ENCODE measurements at regions not wholly inside any gene's neighbourhood (a gene's known extent, or its start where the extent isn't known, plus 50 kb on each side); places are given as distances from the start of the nearest gene placed in this dataset.
"Not testable (repeated sequence)": the region's sequence is repeated elsewhere in the genome, so short reads cannot be mapped to it uniquely, and the experiment has no call there.

DNA sequence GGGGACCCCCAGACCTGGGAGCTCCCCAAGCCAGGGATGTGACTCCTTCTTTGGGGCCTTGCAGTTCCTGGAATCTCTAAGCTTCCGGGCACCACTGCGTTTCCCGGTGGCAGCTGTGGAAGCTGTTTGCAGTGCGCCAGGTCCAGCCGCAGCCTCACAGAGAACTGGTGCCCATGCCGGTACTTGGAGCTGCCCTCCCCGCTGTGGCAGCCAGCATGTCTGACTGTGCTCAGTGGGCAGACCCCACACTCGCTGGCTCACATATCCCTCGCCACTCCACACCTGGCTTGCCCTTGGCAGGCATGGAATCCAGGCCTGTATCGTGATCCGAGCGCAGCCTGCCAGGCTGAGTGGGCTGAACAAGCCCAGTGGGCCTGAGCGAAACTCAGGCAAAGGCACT is 753.2 kb upstream of the PCDH20 start:
- no peak overlapping the region for H3K4me3 ChIP-seq (ENCODE audit: low read depth, low read length)
- TF ChIP-seq, protein P1, sequence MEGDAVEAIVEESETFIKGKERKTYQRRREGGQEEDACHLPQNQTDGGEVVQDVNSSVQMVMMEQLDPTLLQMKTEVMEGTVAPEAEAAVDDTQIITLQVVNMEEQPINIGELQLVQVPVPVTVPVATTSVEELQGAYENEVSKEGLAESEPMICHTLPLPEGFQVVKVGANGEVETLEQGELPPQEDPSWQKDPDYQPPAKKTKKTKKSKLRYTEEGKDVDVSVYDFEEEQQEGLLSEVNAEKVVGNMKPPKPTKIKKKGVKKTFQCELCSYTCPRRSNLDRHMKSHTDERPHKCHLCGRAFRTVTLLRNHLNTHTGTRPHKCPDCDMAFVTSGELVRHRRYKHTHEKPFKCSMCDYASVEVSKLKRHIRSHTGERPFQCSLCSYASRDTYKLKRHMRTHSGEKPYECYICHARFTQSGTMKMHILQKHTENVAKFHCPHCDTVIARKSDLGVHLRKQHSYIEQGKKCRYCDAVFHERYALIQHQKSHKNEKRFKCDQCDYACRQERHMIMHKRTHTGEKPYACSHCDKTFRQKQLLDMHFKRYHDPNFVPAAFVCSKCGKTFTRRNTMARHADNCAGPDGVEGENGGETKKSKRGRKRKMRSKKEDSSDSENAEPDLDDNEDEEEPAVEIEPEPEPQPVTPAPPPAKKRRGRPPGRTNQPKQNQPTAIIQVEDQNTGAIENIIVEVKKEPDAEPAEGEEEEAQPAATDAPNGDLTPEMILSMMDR (IDR thresholded peaks at IDR 0.05; ENCODE audit: borderline replicate concordance, insufficient read depth, low read depth, low read length), result no peak

DNA sequence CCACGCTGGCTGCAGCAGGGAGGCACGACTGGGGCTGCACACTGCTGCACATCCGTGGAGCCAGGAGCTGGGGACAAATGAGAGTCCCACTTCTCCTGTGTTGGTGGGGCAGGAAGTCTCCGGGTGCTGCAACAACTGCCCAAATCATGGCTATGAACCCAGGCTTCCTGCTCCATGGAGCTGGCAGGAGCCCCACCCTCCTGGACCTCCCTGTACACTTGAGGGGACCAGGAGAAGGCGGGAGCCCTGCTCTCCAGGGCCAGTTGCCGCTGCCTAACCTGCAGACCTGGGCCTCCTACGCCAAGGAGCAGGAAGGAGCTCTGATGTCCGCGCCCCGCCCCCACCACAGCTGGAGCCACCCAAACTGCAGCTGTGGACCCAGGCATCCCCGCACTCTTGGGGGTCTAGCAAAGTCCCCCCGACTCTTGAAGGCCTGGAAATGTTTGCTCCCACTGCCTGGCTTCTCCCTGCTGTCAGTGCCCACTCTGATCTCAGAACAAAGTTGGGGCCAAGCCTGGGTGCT is 752.1 kb upstream of the PCDH20 start:
- H3K4me3 ChIP-seq (ENCODE audit: low read depth, low read length), result no peak overlapping the region

DNA sequence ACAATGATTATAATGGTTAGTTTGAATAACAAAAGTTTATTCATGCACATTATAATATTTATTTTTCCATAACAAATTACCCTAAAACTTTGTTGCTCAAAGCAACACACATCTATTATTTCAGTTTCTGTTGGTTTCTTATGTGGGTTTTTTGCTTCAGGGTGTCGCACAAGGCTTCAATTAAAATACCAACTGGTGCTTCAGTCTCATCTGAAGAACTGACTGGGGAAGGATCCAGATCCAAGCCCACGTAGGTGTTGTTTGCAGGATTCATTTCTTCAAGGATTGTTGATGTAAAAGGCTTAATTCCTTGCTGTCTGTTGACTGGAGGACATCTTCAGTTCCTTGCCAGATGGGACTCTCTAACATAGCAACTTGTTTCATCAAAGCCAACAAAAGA is 747.2 kb upstream of the PCDH20 start:
- H3K4me3 ChIP-seq (ENCODE audit: low read depth, low read length), result no peak overlapping the region
- TF ChIP-seq, protein P1 (IDR thresholded peaks at IDR 0.05; ENCODE audit: borderline replicate concordance, insufficient read depth, low read depth, low read length), result no peak

More for the DNA sequence above, 752.1 kb upstream of the PCDH20 start:
- TF ChIP-seq, protein P1 (IDR thresholded peaks at IDR 0.05; ENCODE audit: borderline replicate concordance, insufficient read depth, low read depth, low read length), result no peak

DNA sequence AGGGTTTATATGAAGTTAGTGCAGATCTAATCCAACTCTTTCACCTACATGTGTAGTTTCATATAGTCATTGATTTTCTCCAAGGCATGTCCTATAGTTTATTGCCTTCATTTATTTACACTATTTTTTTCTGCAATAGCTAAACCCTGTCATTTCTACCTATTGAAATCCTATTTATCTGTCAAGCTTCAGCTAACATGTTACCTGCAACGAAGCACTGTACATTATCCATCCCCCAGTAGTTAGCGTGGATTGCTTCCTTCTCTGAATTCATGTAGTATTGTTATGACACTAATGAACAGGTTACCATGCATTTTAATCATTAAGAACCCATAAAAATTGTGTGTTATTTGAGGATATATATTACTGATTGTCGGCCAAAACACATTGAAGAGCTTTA is 742.9 kb upstream of the PCDH20 start:
- TF ChIP-seq, protein P1 (IDR thresholded peaks at IDR 0.05; ENCODE audit: borderline replicate concordance, insufficient read depth, low read depth, low read length), result no peak

DNA sequence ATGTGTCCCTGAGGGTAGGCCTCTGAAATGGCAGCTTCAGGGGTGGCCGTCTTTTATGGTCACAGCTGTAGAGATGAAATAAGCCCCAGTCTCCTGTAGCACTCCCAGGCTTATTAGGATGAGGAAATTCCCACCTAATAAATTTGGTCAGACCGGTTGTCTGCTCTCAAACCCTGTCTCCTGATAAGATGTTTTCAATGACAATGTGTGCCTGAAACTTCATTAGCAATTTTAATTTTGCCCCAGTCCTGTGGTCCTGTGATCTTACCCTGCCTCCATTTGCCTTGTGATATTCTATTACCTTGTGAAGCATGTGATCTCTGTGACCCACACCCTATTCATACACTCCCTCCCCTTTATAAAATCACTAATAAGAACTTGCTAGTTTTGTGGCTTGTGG is 736.1 kb upstream of the PCDH20 start:
- H3K4me3 ChIP-seq (ENCODE audit: low read depth, low read length), result not testable (repeated sequence)

More for the DNA sequence above, 742.9 kb upstream of the PCDH20 start:
- H3K4me3 ChIP-seq (ENCODE audit: low read depth, low read length), result no peak overlapping the region

DNA sequence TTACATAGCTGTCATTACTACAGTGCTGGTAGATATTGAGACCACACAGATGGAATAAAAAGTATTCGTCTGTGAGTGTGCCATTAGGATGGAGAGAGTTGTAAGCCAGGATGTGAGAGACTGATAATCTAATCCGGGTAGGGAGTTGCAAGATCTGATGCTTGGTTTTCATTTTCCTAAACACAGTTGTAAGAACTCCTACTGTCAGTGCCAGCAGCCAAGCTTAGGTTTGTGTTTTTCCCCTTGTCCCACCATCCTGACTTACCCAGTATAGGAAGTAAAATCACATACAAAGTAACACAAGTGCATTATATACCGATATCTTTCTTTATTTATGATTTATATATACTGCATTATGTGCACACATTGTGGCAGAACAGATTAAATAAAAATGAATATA is 726.4 kb upstream of the PCDH20 start:
- H3K4me3 ChIP-seq (ENCODE audit: low read depth, low read length), result no peak overlapping the region
- TF ChIP-seq, protein P1 (IDR thresholded peaks at IDR 0.05; ENCODE audit: borderline replicate concordance, insufficient read depth, low read depth, low read length), result no peak

DNA sequence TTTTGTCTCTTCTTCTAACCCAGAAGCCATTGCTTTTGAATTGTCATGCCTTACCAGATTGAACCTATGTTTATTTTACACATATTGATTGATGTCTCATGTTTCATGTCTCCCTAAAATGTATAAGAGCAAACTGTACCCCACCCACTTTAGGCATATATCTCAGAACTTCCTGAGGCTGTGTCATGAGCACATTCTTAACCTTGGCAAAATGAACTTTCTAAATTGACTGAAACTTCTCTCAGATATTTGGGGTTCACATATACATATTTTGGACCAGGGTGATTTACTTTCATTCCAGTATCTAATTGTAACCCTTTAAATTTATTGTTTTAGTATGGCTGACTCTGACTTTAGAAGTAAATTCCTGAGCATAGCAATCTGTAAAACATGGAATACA is 723.9 kb upstream of the PCDH20 start:
- TF ChIP-seq, protein P1 (IDR thresholded peaks at IDR 0.05; ENCODE audit: borderline replicate concordance, insufficient read depth, low read depth, low read length), result no peak
- H3K4me3 ChIP-seq (ENCODE audit: low read depth, low read length), result no peak overlapping the region
